Fibroblast of the conjunctiva (primary cell): ENCODE measurements at regions not wholly inside any gene's neighbourhood (a gene's known extent, or its start where the extent isn't known, plus 50 kb on each side); places are given as distances from the start of the nearest gene placed in this dataset.

ENCODE experiments used
- DNase-seq: peaks from one replicate; pipeline ENCODE4 v3.0.0-alpha.2; 2010; ENCODE audit warnings: low read depth

GRCh38 chr12:125573271-125573670, 508.0 kb downstream of the AACS start:
- DNase-seq, result no peak

- no peak for DNase-seq
Observed at GRCh38 chr12:125577334-125577733, 512.1 kb downstream of the AACS start.

GRCh38 chr12:125579916-125580315, 514.7 kb downstream of the AACS start:
- no peak for DNase-seq

- DNase-seq, result no peak
Observed at GRCh38 chr12:125583071-125583470, 517.8 kb downstream of the AACS start.

- no peak for DNase-seq
Observed at GRCh38 chr12:125586441-125586840, 521.2 kb downstream of the AACS start.

GRCh38 chr12:125593269-125593668, 528.0 kb downstream of the AACS start:
- no peak for DNase-seq

GRCh38 chr12:125604976-125605375, 539.7 kb downstream of the AACS start:
- DNase-seq, result no peak

- DNase-seq, result no peak
Observed at GRCh38 chr12:125606312-125606711, 541.1 kb downstream of the AACS start.

GRCh38 chr12:125610292-125610691, 545.1 kb downstream of the AACS start:
- no peak for DNase-seq

- DNase-seq, result no peak
Observed at GRCh38 chr12:125610971-125611370, 545.7 kb downstream of the AACS start.

GRCh38 chr12:125614058-125614457, 548.8 kb downstream of the AACS start:
- no peak for DNase-seq

GRCh38 chr12:125619723-125620122, 554.5 kb downstream of the AACS start:
- DNase-seq, result no peak

GRCh38 chr12:125633686-125634085, 568.5 kb downstream of the AACS start:
- DNase-seq, result no peak

GRCh38 chr12:125634813-125635212, 569.6 kb downstream of the AACS start:
- DNase-seq, result no peak

- no peak for DNase-seq
Observed at GRCh38 chr12:125639826-125640225, 574.6 kb downstream of the AACS start.

GRCh38 chr12:125643055-125643454, 577.8 kb downstream of the AACS start:
- DNase-seq, result no peak

- DNase-seq, result no peak
Observed at GRCh38 chr12:125645724-125646123, 580.5 kb downstream of the AACS start.

GRCh38 chr12:125650587-125650986, 585.4 kb downstream of the AACS start:
- DNase-seq, result no peak

- DNase-seq, result no peak
Observed at GRCh38 chr12:125651625-125652024, 586.4 kb downstream of the AACS start.

- no peak for DNase-seq
Observed at GRCh38 chr12:125652681-125653080, 587.4 kb downstream of the AACS start.

GRCh38 chr12:125657681-125658080, 592.4 kb downstream of the AACS start:
- no peak for DNase-seq

GRCh38 chr12:125674554-125675338, 609.5 kb downstream of the AACS start:
- DNase-seq, result no peak

GRCh38 chr12:125676366-125676765, 611.1 kb downstream of the AACS start:
- DNase-seq, result no peak

- DNase-seq, result no peak
Observed at GRCh38 chr12:125677829-125678228, 612.6 kb downstream of the AACS start.
